Fibroblast of skin of right quadriceps (primary cell): ENCODE measurements at regions not wholly inside any gene's neighbourhood (a gene's known extent, or its start where the extent isn't known, plus 50 kb on each side); places are given as distances from the start of the nearest gene placed in this dataset.

Experiments used
- DNase-seq: peaks from one replicate; pipeline ENCODE4 v3.0.0-alpha.2; 2013

DNA sequence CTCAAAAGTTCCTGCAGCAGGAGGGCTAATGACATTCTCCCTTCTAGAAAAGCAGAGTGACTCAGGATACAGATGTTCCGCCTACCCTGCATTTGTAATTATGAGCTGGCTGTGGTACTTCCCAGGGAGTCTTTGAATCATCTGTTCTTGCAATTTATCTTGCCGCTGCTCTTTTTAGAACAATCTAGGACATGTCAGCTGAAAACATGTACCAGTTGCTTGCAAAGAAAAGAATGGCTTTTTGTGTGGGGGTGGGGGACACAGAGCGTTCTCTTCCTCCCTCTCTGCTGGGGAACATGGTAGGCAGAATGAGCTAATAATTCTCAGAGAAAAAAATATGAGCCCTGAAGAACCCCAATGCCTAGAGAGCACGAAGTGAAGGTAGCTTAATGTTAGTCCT, 51.7 kb upstream of the TUT7 start:
- peak; percentile 87 for DNase-seq

DNA sequence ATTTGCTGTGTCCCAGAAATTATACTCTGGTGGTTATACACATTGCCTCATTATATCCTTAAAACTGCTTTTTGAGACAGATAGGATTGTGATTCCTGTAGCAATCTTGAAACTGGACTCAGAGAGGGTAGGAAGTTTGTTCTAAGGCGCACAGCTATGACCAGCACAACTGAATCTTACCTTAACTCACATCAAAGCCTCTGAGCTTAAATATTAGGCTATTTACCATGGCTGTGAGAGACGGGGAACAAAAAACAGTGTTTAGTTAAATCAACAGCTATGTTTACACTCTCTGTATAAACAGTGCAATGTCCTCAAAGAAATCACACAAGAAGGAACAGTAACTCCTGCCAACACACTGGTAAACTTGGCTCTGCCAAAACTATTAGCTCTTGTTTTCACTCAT, 50.9 kb upstream of the TUT7 start:
- DNase-seq = no peak
